Astrocyte (in vitro differentiated cells and primary cell): ENCODE measurements at regions not wholly inside any gene's neighbourhood (a gene's known extent, or its start where the extent isn't known, plus 50 kb on each side); places are given as distances from the start of the nearest gene placed in this dataset.

Source experiments
- DNase-seq: peaks from one replicate; pipeline ENCODE4 v3.0.0-alpha.2; 2010; ENCODE audit warnings: low read depth
- FAIRE-seq: peaks from 2 replicates; lab custom pipeline; 2011; peaks lifted over from hg19 to GRCh38; lab: Jason Lieb, UNC
- H2AFZ ChIP-seq: 2 replicates; pipeline ENCODE4 v1.6.0; 2012; ENCODE audit warnings: low read depth, low read length, inconsistent platforms
- H3K27ac ChIP-seq: 2 replicates; pipeline ENCODE4 v1.5.1; 2011; ENCODE audit warnings: low read depth, low read length, inconsistent platforms
- H3K27me3 ChIP-seq: 2 replicates; pipeline ENCODE4 v1.6.0; 2011; ENCODE audit warnings: low read length, inconsistent platforms; ENCODE audit not compliant: insufficient read depth
- H3K36me3 ChIP-seq: 2 replicates; pipeline ENCODE4 v1.5.1; 2011; ENCODE audit warnings: low read length, inconsistent platforms; ENCODE audit not compliant: insufficient read depth
- H3K4me1 ChIP-seq: 2 replicates; pipeline ENCODE4 v1.5.1; 2011; ENCODE audit warnings: low read length, inconsistent platforms; ENCODE audit not compliant: insufficient read depth
- H3K4me2 ChIP-seq: 2 replicates; pipeline ENCODE4 v1.6.0; 2012; ENCODE audit warnings: low read length, inconsistent platforms
- H3K4me3 ChIP-seq: 2 replicates; pipeline ENCODE4 v1.5.1; 2011; ENCODE audit warnings: low read depth, mild to moderate bottlenecking, low read length, inconsistent platforms; ENCODE audit not compliant: insufficient read depth
- H3K79me2 ChIP-seq: 2 replicates; pipeline ENCODE4 v1.6.0; 2012; ENCODE audit warnings: mild to moderate bottlenecking, low read length, inconsistent platforms; ENCODE audit not compliant: insufficient read depth
- H3K9ac ChIP-seq: 2 replicates; pipeline ENCODE4 v1.6.0; 2012; ENCODE audit warnings: mild to moderate bottlenecking, low read length, inconsistent platforms
- H3K9me3 ChIP-seq: 2 replicates; pipeline ENCODE4 v1.5.1; 2012; ENCODE audit warnings: low read depth, mild to moderate bottlenecking, low read length, inconsistent platforms; ENCODE audit not compliant: insufficient read depth
- H4K20me1 ChIP-seq: 2 replicates; pipeline ENCODE4 v1.6.0; 2012; ENCODE audit warnings: low read length, inconsistent platforms; ENCODE audit not compliant: insufficient read depth
- H3K27ac Mint-ChIP-seq: one replicate; pipeline ENCODE4 v1.8.0; 2021; ENCODE audit warnings: mild to moderate bottlenecking, mixed read lengths; ENCODE audit not compliant: unreplicated experiment
- H3K27me3 Mint-ChIP-seq: one replicate; pipeline ENCODE4 v1.8.0; 2021; ENCODE audit warnings: low read depth, mixed read lengths; ENCODE audit not compliant: unreplicated experiment
- H3K36me3 Mint-ChIP-seq: one replicate; pipeline ENCODE4 v1.8.0; 2021; ENCODE audit warnings: low read depth, mixed read lengths; ENCODE audit not compliant: unreplicated experiment
- H3K4me1 Mint-ChIP-seq: one replicate; pipeline ENCODE4 v1.8.0; 2021; ENCODE audit warnings: low read depth, mixed read lengths; ENCODE audit not compliant: unreplicated experiment
- H3K4me3 Mint-ChIP-seq: one replicate; pipeline ENCODE4 v1.8.0; 2021; ENCODE audit warnings: mild to moderate bottlenecking, moderate library complexity, mixed read lengths; ENCODE audit not compliant: unreplicated experiment
- H3K9me3 Mint-ChIP-seq: one replicate; pipeline ENCODE4 v1.8.0; 2021; ENCODE audit warnings: mild to moderate bottlenecking, mixed read lengths; ENCODE audit not compliant: unreplicated experiment
- CTCF ChIP-seq: IDR thresholded peaks from 2 replicates; pipeline ENCODE4 v1.5.1; 2011; ENCODE audit warnings: low read depth, mild to moderate bottlenecking, inconsistent platforms, low read length, moderate library complexity; ENCODE audit not compliant: insufficient read depth
- EZH2 ChIP-seq: IDR thresholded peaks from 2 replicates; pipeline ENCODE4 v1.6.1; 2012; ENCODE audit warnings: mild to moderate bottlenecking, low read length, inconsistent platforms; ENCODE audit not compliant: insufficient read depth

- H3K27me3 Mint-ChIP-seq = peaks cover 2% of the 10 kb centered on the region
- Histone ChIP-seq H3K9me3 (no peaks in the 10 kb centered on the region), H2AFZ (no peak overlapping the region), H3K4me1 (peaks cover 14% of the 10 kb centered on the region), H4K20me1 (no peaks in the 10 kb centered on the region), H3K36me3 (no peaks in the 10 kb centered on the region), H3K79me2 (no peaks in the 10 kb centered on the region), H3K9ac (no peak overlapping the region), H3K27ac (no peak overlapping the region), H3K4me2 (no peak overlapping the region), H3K4me3 (no peak overlapping the region), H3K27me3 (peaks cover 2% of the 10 kb centered on the region)
- TF ChIP-seq EZH2 (no peak), CTCF (no peak)
- H3K27ac Mint-ChIP-seq = no peak overlapping the region
- FAIRE-seq (no peak), DNase-seq (no peak)
- no peaks in the 10 kb centered on the region for H3K36me3 Mint-ChIP-seq
- peaks cover 8% of the 10 kb centered on the region for H3K9me3 Mint-ChIP-seq
- no peak overlapping the region for H3K4me3 Mint-ChIP-seq
- H3K4me1 Mint-ChIP-seq = peaks cover 8% of the 10 kb centered on the region
These were observed 222.9 kb upstream of the ZNF32 start for GRCh38 chr10:43871545-43871944.

- Histone ChIP-seq H2AFZ (no peak overlapping the region), H3K9me3 (no peaks in the 10 kb centered on the region), H3K27ac (no peak overlapping the region), H3K36me3 (no peaks in the 10 kb centered on the region), H3K79me2 (no peaks in the 10 kb centered on the region), H3K4me3 (no peak overlapping the region), H4K20me1 (no peaks in the 10 kb centered on the region), H3K4me2 (no peak overlapping the region), H3K27me3 (peaks cover 5% of the 10 kb centered on the region), H3K4me1 (peaks cover 14% of the 10 kb centered on the region), H3K9ac (no peak overlapping the region)
- Mint-ChIP-seq H3K9me3 (peaks cover 8% of the 10 kb centered on the region), H3K27me3 (peaks cover 5% of the 10 kb centered on the region), H3K27ac (no peak overlapping the region), H3K4me3 (no peak overlapping the region), H3K36me3 (no peaks in the 10 kb centered on the region), H3K4me1 (peaks cover 8% of the 10 kb centered on the region)
- TF ChIP-seq EZH2 (no peak), CTCF (no peak)
- no peak for FAIRE-seq
- no peak for DNase-seq
These were observed 222.3 kb upstream of the ZNF32 start for GRCh38 chr10:43870968-43871439.

GRCh38 chr10:43869669-43870322 lies 221.1 kb upstream of the ZNF32 start:
- no peak overlapping the region for H3K27ac Mint-ChIP-seq
- Histone ChIP-seq H3K4me2 (no peak overlapping the region), H2AFZ (no peak overlapping the region), H3K27me3 (peaks cover 8% of the 10 kb centered on the region), H3K4me3 (no peak overlapping the region), H3K9me3 (no peaks in the 10 kb centered on the region), H3K36me3 (no peaks in the 10 kb centered on the region), H3K4me1 (peaks cover 14% of the 10 kb centered on the region), H3K79me2 (no peaks in the 10 kb centered on the region), H3K9ac (no peak overlapping the region), H3K27ac (no peak overlapping the region), H4K20me1 (no peaks in the 10 kb centered on the region)
- peaks cover 8% of the 10 kb centered on the region for H3K9me3 Mint-ChIP-seq
- peaks cover 5% of the 10 kb centered on the region for H3K27me3 Mint-ChIP-seq
- TF ChIP-seq CTCF = no peak
- TF ChIP-seq EZH2 = no peak
- DNase-seq (no peak), FAIRE-seq (no peak)
- no peaks in the 10 kb centered on the region for H3K36me3 Mint-ChIP-seq
- no peak overlapping the region for H3K4me3 Mint-ChIP-seq
- H3K4me1 Mint-ChIP-seq = peaks cover 8% of the 10 kb centered on the region
